Stomach (tissue), 4 donors: ENCODE measurements at regions not wholly inside any gene's neighbourhood (a gene's known extent, or its start where the extent isn't known, plus 50 kb on each side); places are given as distances from the start of the nearest gene placed in this dataset.

Source experiments
- CTCF ChIP-seq, 7 experiments: fragments of 450-650 bp in 4 of 7; fragments of 200-600 bp in 3 of 7; sonication (generic) in 3 of 7; IDR thresholded peaks; one replicate each; pipeline ENCODE4 v1.5.1; 2016 to 2019; ENCODE audit warnings: antibody characterized with exemption in 7 of 7, control low read depth in 2 of 7, mild to moderate bottlenecking in 1 of 7
- POLR2A ChIP-seq, 4 donors: fragments of 450-650 bp; IDR thresholded peaks; one replicate each; pipeline ENCODE4 v1.6.1; 2016; ENCODE audit warnings: antibody characterized with exemption in 4 of 4, control low read depth in 2 of 4, mild to moderate bottlenecking in 1 of 4, moderate library complexity in 1 of 4

- no peak for TF ChIP-seq CTCF (IDR thresholded peaks at IDR 0.05)
- TF ChIP-seq POLR2A (IDR thresholded peaks at IDR 0.05) = no peak
Observed at GRCh38 chr18:75574187-75574586, 146.7 kb upstream of the SMIM21 start.
